Fibroblast of upper back skin (primary cell): ENCODE measurements at regions not wholly inside any gene's neighbourhood (a gene's known extent, or its start where the extent isn't known, plus 50 kb on each side); places are given as distances from the start of the nearest gene placed in this dataset.
A peak's percentile ranks its signal among the peaks of the same experiment; 100 is the strongest.
"Not testable (repeated sequence)": the region's sequence is repeated elsewhere in the genome, so short reads cannot be mapped to it uniquely, and the experiment has no call there.

Experiments used
- DNase-seq: peaks from one replicate; pipeline ENCODE4 v3.0.0-alpha.2; 2013

DNA sequence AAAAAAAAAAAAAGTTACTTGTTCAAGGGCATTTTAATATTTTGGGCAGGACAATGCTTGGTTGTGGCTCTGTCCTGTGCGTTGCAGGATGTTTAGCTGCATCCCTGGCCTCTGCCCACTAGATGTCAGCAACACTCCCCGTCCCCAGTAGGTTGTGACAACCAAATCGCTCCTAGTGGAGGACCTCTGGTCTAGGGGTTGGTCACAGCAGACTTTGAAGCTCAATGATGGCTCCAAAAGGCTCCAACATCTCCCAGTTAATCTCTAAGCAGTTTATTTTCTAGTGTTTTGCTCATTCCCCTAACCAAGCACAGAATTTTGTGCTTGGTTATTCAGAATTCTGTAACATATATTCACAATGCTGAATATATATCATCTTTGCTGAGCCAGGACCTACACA is 67.0 kb downstream of the CHRNA1 start:
- peak; percentile 51 for DNase-seq

DNA sequence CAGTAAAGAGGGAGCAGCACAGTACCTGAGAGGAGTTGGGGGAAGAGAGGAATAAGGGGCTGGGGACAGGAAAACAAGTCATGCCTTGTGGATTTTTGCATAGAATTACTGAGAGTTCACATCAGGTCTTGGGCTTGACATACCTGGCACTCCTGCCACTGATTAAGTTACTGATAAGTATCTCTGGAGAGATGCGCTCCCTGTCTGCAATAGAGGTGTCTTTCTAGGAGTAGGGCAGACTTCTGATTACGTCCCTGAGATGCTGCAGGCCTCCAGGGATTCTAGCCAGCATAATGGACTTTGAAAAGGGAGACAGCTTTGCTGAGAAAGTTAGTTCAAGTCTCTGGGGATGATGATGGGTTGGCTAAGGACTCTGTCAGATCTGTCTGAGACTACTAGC is 69.4 kb downstream of the CHRNA1 start:
- DNase-seq = no peak

DNA sequence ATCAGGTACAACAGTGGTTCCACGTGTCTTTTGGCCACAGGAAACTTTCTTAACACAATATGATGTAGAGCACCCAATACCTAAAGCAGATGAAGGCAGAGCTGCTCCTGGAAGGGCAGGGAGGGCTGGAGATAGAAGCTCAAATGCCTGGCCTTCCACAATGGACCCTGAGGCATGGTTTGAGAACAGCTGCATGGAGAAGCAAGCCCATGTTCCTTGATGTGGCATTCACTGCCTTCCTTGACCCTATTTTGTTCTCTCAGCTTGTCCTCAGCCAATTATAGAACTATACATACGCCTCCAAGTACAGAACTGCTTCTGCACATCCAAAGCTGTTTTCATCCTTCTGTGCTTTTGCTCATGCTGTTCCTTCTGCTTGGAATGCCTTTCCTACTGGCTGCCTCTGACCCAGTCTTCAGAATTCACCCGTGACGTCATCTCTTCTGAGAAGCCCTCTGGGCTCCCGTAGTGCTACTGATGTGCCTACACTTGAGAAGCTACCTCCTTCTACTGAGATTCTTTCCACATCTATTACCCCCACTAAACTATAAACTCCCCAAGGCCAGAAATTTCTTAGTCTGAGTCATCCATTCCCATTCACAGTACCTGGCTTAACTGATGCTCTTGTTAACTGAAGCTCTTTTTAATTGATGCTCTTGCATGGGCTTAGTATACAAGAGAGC is 69.9 kb downstream of the CHRNA1 start:
- no peak for DNase-seq

- DNase-seq = no peak
These were observed 70.9 kb downstream of the CHRNA1 start for GRCh38 chr2:174693344-174693743.

DNA sequence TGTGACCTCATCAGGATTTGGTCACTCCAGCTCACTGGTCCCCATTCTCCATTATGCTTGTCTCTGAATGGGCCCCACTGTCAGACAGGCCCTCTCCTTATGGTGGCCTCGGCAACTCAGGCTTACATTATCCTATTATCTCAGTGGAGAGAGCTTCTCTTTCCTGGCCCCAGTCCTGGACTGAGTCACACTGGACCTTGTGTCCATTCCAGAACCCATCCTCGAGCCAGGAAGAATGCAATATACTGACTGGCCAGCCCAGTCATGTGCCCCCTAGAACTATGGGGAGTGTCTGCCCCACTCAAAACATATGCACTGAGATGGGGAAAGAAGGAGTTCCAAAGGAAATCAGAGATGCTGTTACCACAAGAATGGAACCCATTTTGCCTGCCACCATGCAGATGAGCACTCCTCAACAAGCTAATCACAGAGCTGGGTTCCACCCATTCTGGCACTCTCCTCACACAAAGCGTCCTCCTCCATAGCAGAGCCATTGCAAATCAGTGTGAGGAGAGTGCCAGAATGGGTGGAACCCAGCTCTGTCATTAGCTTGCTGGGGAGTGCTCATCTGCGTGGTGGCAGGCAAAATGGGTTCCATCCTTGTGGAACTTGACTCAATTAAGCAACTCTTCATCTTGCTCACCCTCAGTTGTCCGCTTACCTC is 71.9 kb downstream of the CHRNA1 start:
- DNase-seq = no peak

- DNase-seq = no peak
These were observed 73.0 kb downstream of the CHRNA1 start for GRCh38 chr2:174691201-174691779.

DNA sequence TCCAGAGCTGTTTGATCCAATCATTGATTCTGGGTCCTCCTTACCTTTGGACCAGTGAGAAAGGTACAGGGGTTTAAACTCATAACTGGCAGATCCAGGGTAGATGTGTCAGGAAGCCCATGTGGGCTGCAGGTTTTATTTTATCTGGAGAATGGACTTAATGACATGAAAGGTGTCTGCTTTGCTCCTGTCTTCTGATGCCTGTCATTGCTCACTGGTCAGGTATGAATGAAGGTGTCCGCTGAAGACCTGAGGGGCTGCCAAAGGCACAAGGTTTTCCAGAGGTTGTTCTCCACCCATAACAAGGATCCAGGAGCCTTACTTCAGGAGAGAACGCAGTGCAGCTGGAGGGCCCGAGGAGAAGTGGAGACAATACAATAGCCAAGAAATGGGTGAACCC is 74.2 kb downstream of the CHRNA1 start:
- no peak for DNase-seq

- peak; percentile 51 for DNase-seq
These were observed 76.2 kb downstream of the CHRNA1 start for GRCh38 chr2:174688079-174688478.

DNA sequence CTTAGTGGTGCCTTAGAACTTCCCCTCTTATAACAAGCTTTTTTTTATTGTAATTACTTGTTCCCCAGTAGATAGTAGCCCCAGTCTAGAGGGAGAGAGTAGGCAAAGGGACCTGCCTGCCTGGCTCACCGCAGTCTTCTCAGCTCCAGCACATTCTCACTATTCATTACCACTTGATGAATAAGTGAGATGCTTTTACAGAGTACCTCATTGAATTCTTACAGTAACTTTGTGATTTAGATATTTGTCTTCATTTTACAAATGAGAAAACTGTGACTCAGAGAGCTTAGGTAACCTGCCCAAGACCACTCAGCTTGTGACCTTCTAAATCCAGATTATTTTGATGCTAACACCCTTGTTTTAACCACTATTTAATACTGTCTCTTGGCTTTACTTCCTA is 77.8 kb downstream of the CHRNA1 start:
- DNase-seq = no peak

GRCh38 chr2:174683392-174683759 is 80.9 kb downstream of the CHRNA1 start:
- peak; percentile 62 for DNase-seq

- peak; percentile 71 for DNase-seq
These were observed 81.5 kb downstream of the CHRNA1 start for GRCh38 chr2:174682578-174683391.

GRCh38 chr2:174682007-174682577 is 82.2 kb downstream of the CHRNA1 start:
- peak; percentile 31 for DNase-seq

DNA sequence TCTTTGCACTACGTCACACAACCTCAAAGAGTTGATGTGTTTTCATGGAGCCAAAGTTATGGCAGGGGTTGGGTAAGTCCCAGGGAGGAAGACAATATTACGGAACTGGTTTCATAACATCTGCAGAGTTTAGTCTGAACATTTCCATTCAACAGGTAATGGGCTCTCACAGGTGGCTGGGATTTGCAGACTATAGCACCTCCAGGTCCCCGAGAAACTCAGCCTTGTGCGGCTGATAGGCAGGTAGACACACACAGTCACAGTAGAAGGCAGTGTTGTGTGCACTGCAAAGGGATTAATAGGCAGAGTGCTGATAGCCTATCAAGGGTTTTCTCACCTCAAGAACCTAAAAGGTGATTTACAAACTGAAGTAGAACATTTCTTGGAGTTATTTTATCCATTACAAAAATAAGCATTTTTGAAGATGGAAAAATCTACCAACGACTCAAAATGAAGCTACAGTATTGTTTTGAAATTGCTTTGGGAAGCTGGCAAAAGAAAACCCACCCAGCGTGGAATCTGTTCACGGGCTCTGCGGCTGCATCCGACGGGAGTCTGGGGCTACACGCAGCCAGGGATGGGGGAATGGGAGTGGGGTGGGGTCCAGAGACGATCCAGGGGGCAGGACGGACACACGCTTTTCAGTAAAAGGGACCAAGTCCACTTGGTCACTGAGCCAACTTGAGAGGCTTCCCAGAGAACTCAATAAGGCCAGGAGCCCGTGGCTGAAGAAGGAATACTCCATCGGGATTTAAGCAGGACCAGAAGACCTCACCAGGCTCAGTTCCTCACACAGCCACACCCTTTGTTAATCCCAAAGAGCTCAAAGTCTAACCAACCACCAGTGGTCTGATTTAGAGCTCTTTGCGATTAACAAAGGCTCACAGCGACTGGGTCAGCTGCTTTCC is 82.9 kb downstream of the CHRNA1 start:
- DNase-seq = peak; percentile 40

DNA sequence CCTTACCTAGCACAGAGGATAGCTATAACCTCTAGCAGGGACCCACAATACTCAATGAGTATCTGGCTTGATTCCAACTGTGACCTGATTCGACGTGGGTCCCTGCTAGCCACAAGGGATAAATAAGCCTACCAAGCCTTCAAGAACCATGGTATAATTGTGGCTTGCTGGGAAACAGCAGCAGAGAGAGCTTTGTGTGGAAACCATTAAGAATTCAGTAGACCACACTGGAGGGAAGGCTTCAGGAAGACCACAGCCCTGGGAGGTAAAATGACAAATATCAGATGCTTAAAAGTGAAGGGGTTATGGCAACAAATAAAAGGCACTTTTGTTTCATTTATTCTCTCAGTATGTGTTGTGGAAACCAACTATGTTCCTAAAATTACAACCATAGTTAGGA is 82.6 kb upstream of the WIPF1 start:
- DNase-seq = peak; percentile 18

DNA sequence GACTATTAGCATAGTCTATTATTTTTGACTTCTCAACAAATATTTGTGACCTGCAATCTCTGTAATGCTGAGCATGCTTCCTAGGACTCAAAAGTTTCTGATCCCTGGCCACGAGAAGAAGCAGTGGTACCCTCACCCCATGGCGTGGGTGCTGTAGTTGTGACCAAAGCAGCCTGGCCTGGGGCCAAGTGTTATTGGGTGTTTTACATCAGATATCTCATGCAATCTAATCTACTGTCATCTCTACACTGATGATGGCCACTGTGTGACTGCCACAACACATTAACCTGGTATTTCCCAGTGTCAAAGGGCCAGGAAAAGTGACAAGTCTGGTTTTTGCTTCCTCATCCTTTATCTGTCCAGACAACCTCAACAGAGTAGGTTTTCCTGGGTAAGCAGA is 80.8 kb upstream of the WIPF1 start:
- no peak for DNase-seq

GRCh38 chr2:174675615-174676014 is 78.0 kb upstream of the WIPF1 start:
- DNase-seq = no peak

DNA sequence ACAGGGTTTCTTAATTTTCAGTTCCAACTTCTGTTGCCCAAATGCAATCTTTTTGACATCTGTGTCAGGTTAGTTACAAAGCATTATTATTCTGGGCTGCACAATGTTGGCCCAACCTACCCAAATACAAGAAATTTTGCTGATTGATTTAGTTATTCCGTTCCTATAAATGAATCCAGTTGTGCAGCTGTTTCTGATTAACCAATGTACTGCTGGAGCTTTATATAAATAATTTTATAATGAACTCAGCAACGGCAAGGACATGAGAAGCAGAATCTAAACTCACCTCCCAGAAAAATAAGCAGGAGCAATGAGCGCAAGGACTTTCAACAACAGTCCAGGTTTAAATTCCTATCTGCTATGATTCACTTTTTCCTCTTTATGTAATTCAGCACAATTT is 76.3 kb upstream of the WIPF1 start:
- peak; percentile 89 for DNase-seq

DNA sequence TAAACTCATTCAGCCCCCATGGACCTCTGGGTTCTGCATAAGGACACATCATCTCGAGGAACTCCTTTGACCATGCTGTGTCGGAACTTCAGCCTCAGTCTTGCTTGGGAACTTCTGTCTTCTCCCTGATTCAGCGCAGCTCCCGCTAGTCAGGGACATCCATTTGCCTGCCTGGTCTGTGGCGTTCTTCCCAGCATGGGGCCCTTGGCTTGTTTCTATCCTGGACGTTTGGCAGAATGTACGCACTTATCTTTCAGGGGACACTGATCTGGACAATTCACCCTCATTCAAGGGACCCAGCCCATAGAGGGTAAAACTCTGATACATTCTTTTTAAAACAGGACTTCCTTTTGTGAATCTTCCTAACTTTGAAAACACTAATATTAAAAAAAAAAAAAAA is 75.8 kb upstream of the WIPF1 start:
- peak; percentile 31 for DNase-seq

- not testable (repeated sequence) for DNase-seq
These were observed 73.9 kb upstream of the WIPF1 start for GRCh38 chr2:174671532-174671931.

DNA sequence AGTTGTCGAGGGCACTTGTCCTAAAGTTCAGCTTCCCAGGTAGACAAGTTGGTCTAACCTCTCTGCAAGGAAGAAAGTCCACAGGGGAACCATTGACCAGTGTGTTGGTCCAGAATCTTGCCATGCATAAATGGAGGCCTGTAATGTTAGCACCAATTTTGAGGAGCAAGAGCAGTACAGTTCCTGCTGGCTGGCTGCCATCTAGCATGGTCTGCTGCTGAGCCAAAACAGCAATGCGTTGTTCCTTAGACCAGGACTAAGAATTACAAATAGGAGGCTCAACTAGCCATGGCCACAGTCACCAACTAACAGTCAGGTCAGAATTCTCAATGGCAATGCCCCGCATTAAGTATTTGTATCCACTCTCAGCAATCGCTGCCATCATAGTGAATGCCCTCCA is 72.8 kb upstream of the WIPF1 start:
- peak; percentile 23 for DNase-seq

DNA sequence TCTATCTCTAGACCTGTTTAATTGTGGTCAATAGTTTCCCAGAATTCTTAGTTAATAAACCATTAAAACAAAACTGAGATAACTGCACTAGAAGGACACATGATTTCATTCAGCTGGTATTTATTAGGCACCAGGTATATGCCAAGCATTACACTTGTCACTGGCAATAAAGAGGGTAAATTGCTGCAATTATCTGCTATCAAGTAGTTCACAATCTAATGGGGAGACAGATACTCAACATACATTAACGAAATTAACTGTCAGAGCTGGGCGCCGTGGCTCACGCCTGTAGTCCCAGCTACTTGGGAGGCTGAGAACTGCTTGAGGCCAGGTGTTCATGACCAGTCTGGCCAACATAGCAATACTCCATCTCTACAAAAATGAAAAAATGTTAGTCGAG is 71.7 kb upstream of the WIPF1 start:
- no peak for DNase-seq

GRCh38 chr2:174668075-174668474 is 70.5 kb upstream of the WIPF1 start:
- DNase-seq = no peak
